Panc1 (cell line): ENCODE measurements at regions not wholly inside any gene's neighbourhood (a gene's known extent, or its start where the extent isn't known, plus 50 kb on each side); places are given as distances from the start of the nearest gene placed in this dataset.

Source experiments
- ATAC-seq: fragments of 200-7000 bp; cut with Tn5 transposase; 2 replicates; pipeline ENCODE4 v1.9.1; 2020; ENCODE audit warnings: mild to moderate bottlenecking, moderate library complexity
- BruUV-seq: library from RNA; stranded (reverse); fragments of 400-500 nt; replicated peaks from 2 replicates; lab custom pipeline; 2021; lab: Mats Ljungman, UMichigan
- CTCF ChIA-PET: fragments of 300-600 bp; sonication (Branson Sonifier 250); formaldehyde crosslinking; loops from one replicate; lab custom pipeline; 2022; ENCODE audit warnings: antibody characterized with exemption; lab: Charles Lee
- POLR2A ChIA-PET: fragments of 300-600 bp; sonication (Branson Sonifier 250); formaldehyde crosslinking; loops from one replicate; lab custom pipeline; 2022; ENCODE audit warnings: antibody characterized with exemption; lab: Charles Lee
- DNase-seq: peaks from one replicate; pipeline ENCODE4 v3.0.0-alpha.2; 2010; ENCODE audit warnings: low read depth, low spot score
- H3K27ac ChIP-seq: 2 replicates; pipeline ENCODE4 v1.5.1; 2011; ENCODE audit warnings: mild to moderate bottlenecking, low read length, inconsistent platforms
- H3K27me3 ChIP-seq: fragments of 200-500 bp; sonication (Bioruptor generic); 2 replicates; pipeline ENCODE4 v1.6.0; 2014; ENCODE audit warnings: low read length, inconsistent platforms; ENCODE audit not compliant: control insufficient read depth, insufficient read depth
- H3K36me3 ChIP-seq: fragments of 200-500 bp; sonication (Bioruptor generic); 2 replicates; pipeline ENCODE4 v1.5.1; 2014; ENCODE audit warnings: inconsistent platforms, mild to moderate bottlenecking, low read length, moderate library complexity; ENCODE audit not compliant: control insufficient read depth, insufficient read depth
- H3K4me1 ChIP-seq: 2 replicates; pipeline ENCODE4 v1.5.1; 2011; ENCODE audit warnings: inconsistent platforms, mild to moderate bottlenecking, low read length, moderate library complexity; ENCODE audit not compliant: control insufficient read depth, insufficient read depth
- H3K4me3 ChIP-seq, 2 experiments: 2 replicates each; pipeline ENCODE4 v1.5.1; 2011 to 2012; ENCODE audit warnings: low read depth in 2 of 2, low read length in 2 of 2, mild to moderate bottlenecking in 2 of 2, inconsistent platforms in 1 of 2, moderate library complexity in 1 of 2
- H3K9me3 ChIP-seq: fragments of 200-500 bp; sonication (Bioruptor generic); 2 replicates; pipeline ENCODE4 v1.5.1; 2014; ENCODE audit warnings: low read depth, mild to moderate bottlenecking, inconsistent platforms, low read length, moderate library complexity; ENCODE audit not compliant: control insufficient read depth, insufficient read depth
- CTCF ChIP-seq: fragments of 450-650 bp; IDR thresholded peaks from 2 replicates; pipeline ENCODE4 v1.5.1; 2017; ENCODE audit warnings: mild to moderate bottlenecking
- POLR2AphosphoS5 ChIP-seq: IDR thresholded peaks from 2 replicates; pipeline ENCODE4 v1.6.1; 2012; ENCODE audit warnings: mild to moderate bottlenecking, low read depth, low read length, moderate library complexity
- SIN3A ChIP-seq: IDR thresholded peaks from 2 replicates; pipeline ENCODE4 v1.6.1; 2012; ENCODE audit warnings: low read depth, mild to moderate bottlenecking, low read length, moderate library complexity, borderline replicate concordance; ENCODE audit not compliant: insufficient read depth
- TCF7L2 ChIP-seq: IDR thresholded peaks from 2 replicates; pipeline ENCODE4 v1.6.1; 2011; ENCODE audit warnings: mild to moderate bottlenecking, low read depth, low read length, inconsistent platforms
- in situ Hi-C: cut with HindIII; loops from 2 replicates; pipeline ENCODE4 v1.10.0; 2016; ENCODE audit warnings: low sequenced_read_pairs, low pct_unique_long_range_greater_than_20kb
- intact Hi-C: fragments of 100-400 bp; cut with micrococcal nuclease; formaldehyde crosslinking; loops from one replicate; pipeline ENCODE4 v1.10.0; 2022; ENCODE audit not compliant: unreplicated experiment
- TF ChIP-seq, protein P1 (sequence below), 2 experiments: IDR thresholded peaks; 2 replicates each; pipeline ENCODE4 v1.6.1; 2011 to 2012; ENCODE audit warnings: low read depth in 2 of 2, control low read depth in 1 of 2, low read length in 1 of 2, mild to moderate bottlenecking in 1 of 2, moderate library complexity in 1 of 2; ENCODE audit not compliant: insufficient read depth in 1 of 2

DNA sequence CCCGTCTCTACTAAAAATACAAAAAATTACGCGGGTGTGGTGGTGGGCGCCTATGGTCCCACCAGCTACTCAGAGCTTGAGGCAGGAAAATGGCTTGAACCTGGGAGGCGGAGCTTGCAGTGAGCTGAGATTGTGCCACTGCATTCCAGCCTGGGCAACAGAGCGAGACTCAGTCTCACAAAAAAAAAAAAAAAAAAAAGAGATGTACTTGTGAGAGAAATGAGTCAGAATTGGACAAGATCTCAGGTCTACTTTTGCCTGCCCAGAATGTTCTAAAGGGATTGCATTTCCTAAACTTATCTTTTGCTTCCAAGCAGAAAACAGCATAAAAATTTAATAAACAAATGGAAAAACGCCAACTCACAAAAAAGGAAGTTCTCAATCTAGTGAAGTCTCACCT lies 167.5 kb downstream of the NR2F2 start:
- DNase-seq (no peak), ATAC-seq (no peak)
- H3K27me3 ChIP-seq, result 0 out of 2 replicates have a peak, but pooled peaks cover 2% of the 10 kb centered on the region
- BruUV-seq, result no TSS peak
- H3K36me3 ChIP-seq, result no peaks in the 10 kb centered on the region
- ChIA-PET POLR2A (no interaction called here), CTCF (no interaction called here)
- H3K9me3 ChIP-seq, result no peaks in the 10 kb centered on the region
- intact Hi-C loops (no loop called here), in situ Hi-C loops (no loop called here)
- TF ChIP-seq TCF7L2 (no peak), CTCF (no peak), POLR2AphosphoS5 (no peak), SIN3A (no peak)
- TF ChIP-seq, protein P1, sequence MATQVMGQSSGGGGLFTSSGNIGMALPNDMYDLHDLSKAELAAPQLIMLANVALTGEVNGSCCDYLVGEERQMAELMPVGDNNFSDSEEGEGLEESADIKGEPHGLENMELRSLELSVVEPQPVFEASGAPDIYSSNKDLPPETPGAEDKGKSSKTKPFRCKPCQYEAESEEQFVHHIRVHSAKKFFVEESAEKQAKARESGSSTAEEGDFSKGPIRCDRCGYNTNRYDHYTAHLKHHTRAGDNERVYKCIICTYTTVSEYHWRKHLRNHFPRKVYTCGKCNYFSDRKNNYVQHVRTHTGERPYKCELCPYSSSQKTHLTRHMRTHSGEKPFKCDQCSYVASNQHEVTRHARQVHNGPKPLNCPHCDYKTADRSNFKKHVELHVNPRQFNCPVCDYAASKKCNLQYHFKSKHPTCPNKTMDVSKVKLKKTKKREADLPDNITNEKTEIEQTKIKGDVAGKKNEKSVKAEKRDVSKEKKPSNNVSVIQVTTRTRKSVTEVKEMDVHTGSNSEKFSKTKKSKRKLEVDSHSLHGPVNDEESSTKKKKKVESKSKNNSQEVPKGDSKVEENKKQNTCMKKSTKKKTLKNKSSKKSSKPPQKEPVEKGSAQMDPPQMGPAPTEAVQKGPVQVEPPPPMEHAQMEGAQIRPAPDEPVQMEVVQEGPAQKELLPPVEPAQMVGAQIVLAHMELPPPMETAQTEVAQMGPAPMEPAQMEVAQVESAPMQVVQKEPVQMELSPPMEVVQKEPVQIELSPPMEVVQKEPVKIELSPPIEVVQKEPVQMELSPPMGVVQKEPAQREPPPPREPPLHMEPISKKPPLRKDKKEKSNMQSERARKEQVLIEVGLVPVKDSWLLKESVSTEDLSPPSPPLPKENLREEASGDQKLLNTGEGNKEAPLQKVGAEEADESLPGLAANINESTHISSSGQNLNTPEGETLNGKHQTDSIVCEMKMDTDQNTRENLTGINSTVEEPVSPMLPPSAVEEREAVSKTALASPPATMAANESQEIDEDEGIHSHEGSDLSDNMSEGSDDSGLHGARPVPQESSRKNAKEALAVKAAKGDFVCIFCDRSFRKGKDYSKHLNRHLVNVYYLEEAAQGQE (IDR thresholded peaks at IDR 0.05; ENCODE audit: insufficient read depth in 1 of 2, low read depth in 2 of 2, low read length in 1 of 2), result no peak
- H3K4me1 ChIP-seq, result no peaks in the 10 kb centered on the region
- no peak overlapping the region for H3K4me3 ChIP-seq
- H3K27ac ChIP-seq, result no peak overlapping the region

- Histone ChIP-seq H3K9me3 (no peaks in the 10 kb centered on the region), H3K4me3 (no peak overlapping the region), H3K27me3 (0 out of 2 replicates have a peak, but pooled peaks cover 2% of the 10 kb centered on the region), H3K36me3 (no peaks in the 10 kb centered on the region), H3K27ac (no peak overlapping the region), H3K4me1 (no peaks in the 10 kb centered on the region)
- DNase-seq (no peak), ATAC-seq (no peak)
- intact Hi-C loops, result no loop called here
- POLR2A ChIA-PET, result no interaction called here
- BruUV-seq, result no TSS peak
- no peak for TF ChIP-seq SIN3A
- no peak for TF ChIP-seq TCF7L2
- TF ChIP-seq, protein P1 (IDR thresholded peaks at IDR 0.05; ENCODE audit: insufficient read depth in 1 of 2, low read depth in 2 of 2, low read length in 1 of 2), result no peak
- TF ChIP-seq CTCF, result no peak
- no peak for TF ChIP-seq POLR2AphosphoS5
- in situ Hi-C loops, result no loop called here
- CTCF ChIA-PET, result no interaction called here
Measured at GRCh38 chr15:96500508-96500907, 170.0 kb downstream of the NR2F2 start.
